HL-60 (cell line): ENCODE measurements at regions not wholly inside any gene's neighbourhood (a gene's known extent, or its start where the extent isn't known, plus 50 kb on each side); places are given as distances from the start of the nearest gene placed in this dataset.

ENCODE experiments used
- DNase-seq, 2 experiments: peaks; one replicate each; pipeline ENCODE4 v3.0.0-alpha.2; 2010 to 2020; ENCODE audit warnings: low read depth in 1 of 2, low spot score in 1 of 2
- H3K27ac ChIP-seq: fragments of 250-450 bp; sonication (Bioruptor Pico); replicated peaks from 2 replicates; pipeline ENCODE4 v1.5.1; 2020; ENCODE audit warnings: mild to moderate bottlenecking, moderate library complexity
- H3K27me3 ChIP-seq: fragments of 250-450 bp; sonication (Bioruptor Pico); 2 replicates; pipeline ENCODE4 v1.5.1; 2021; ENCODE audit warnings: mild to moderate bottlenecking, moderate library complexity; ENCODE audit not compliant: insufficient read depth, poor library complexity, severe bottlenecking
- H3K4me3 ChIP-seq: replicated peaks from 2 replicates; pipeline ENCODE4 v1.5.1; 2011; ENCODE audit warnings: mild to moderate bottlenecking, control low read depth, low read length; ENCODE audit not compliant: insufficient read depth
- CTCF ChIP-seq: IDR thresholded peaks from one replicate; pipeline ENCODE4 v1.5.1; 2011; ENCODE audit warnings: low read length, control low read depth, inconsistent platforms; ENCODE audit not compliant: insufficient read depth
- GABPA ChIP-seq: IDR thresholded peaks from 2 replicates; pipeline ENCODE4 v1.6.1; 2012; ENCODE audit warnings: low read depth
- POLR2AphosphoS5 ChIP-seq: IDR thresholded peaks from 2 replicates; pipeline ENCODE4 v1.6.1; 2012; ENCODE audit warnings: low read depth
- REST ChIP-seq: IDR thresholded peaks from 2 replicates; pipeline ENCODE4 v1.6.1; 2012; ENCODE audit warnings: low read depth; ENCODE audit not compliant: insufficient replicate concordance
- SPI1 ChIP-seq: IDR thresholded peaks from 2 replicates; pipeline ENCODE4 v1.6.1; 2012; ENCODE audit warnings: low read depth, mild to moderate bottlenecking, borderline replicate concordance

- no peak for TF ChIP-seq CTCF
- TF ChIP-seq GABPA = no peak
- TF ChIP-seq SPI1 = no peak
- no peak for TF ChIP-seq REST
- no peak for TF ChIP-seq POLR2AphosphoS5
- Histone ChIP-seq H3K27me3 (no peaks in the 10 kb centered on the region), H3K27ac (no peak overlapping the region), H3K4me3 (no peak overlapping the region)
- no peak for DNase-seq
These were observed 1956.7 kb downstream of the C4orf33 start for GRCh38 chr4:131052646-131053045.

- no peak for DNase-seq
These were observed 1958.6 kb downstream of the C4orf33 start for GRCh38 chr4:131054489-131055019.

More at GRCh38 chr4:131054489-131055019, 1958.6 kb downstream of the C4orf33 start:
- no peak overlapping the region for H3K27ac ChIP-seq
- H3K4me3 ChIP-seq = no peak overlapping the region
- TF ChIP-seq POLR2AphosphoS5 (no peak), GABPA (no peak), REST (no peak), CTCF (no peak), SPI1 (no peak)
- H3K27me3 ChIP-seq = no peaks in the 10 kb centered on the region
